DND-41 (cell line): ENCODE measurements at regions not wholly inside any gene's neighbourhood (a gene's known extent, or its start where the extent isn't known, plus 50 kb on each side); places are given as distances from the start of the nearest gene placed in this dataset.

Experiments used
- EZH2 ChIP-seq: IDR thresholded peaks from 3 replicates; pipeline ENCODE4 v1.6.1; 2012; ENCODE audit warnings: borderline replicate concordance, low read depth, mild to moderate bottlenecking, moderate library complexity, low read length, inconsistent platforms; ENCODE audit not compliant: severe bottlenecking
- TF ChIP-seq, protein P1 (sequence below): IDR thresholded peaks from 2 replicates; pipeline ENCODE4 v1.5.1; 2012; ENCODE audit warnings: borderline replicate concordance, low read length, moderate library complexity, mild to moderate bottlenecking; ENCODE audit not compliant: poor library complexity, severe bottlenecking; ENCODE audit errors: extremely low read depth

DNA sequence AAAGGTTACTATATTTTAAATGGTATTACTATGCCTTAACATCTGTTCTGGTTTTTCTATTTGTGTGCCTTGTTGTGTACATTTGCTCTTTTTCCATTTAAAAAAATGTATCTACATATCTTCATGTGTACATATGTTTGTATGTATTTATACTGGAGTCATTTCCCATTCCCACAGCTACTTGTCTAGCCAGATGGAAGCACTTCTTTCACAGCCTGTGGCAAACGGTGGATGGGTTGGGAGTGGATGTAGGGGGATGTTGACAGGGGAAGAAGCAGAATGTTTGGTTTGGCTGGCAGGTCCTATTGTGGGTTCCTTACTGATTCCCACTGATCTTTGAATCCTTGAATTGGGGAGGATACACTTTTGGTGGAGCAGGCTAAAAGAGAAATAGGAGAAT lies 93.6 kb upstream of the CNTNAP4 start:
- TF ChIP-seq, protein P1, sequence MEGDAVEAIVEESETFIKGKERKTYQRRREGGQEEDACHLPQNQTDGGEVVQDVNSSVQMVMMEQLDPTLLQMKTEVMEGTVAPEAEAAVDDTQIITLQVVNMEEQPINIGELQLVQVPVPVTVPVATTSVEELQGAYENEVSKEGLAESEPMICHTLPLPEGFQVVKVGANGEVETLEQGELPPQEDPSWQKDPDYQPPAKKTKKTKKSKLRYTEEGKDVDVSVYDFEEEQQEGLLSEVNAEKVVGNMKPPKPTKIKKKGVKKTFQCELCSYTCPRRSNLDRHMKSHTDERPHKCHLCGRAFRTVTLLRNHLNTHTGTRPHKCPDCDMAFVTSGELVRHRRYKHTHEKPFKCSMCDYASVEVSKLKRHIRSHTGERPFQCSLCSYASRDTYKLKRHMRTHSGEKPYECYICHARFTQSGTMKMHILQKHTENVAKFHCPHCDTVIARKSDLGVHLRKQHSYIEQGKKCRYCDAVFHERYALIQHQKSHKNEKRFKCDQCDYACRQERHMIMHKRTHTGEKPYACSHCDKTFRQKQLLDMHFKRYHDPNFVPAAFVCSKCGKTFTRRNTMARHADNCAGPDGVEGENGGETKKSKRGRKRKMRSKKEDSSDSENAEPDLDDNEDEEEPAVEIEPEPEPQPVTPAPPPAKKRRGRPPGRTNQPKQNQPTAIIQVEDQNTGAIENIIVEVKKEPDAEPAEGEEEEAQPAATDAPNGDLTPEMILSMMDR, result no peak
- TF ChIP-seq EZH2, result no peak
